CD4-positive, alpha-beta T cell (primary cell): ENCODE measurements at regions not wholly inside any gene's neighbourhood (a gene's known extent, or its start where the extent isn't known, plus 50 kb on each side); places are given as distances from the start of the nearest gene placed in this dataset.

Experiments used
- ATAC-seq: fragments of 200-7000 bp; cut with Tn5 transposase; one replicate; pipeline ENCODE4 v1.10.0; 2022; ENCODE audit warnings: mild to moderate bottlenecking; ENCODE audit not compliant: poor library complexity
- CTCF ChIA-PET: fragments of 350-600 bp; sonication (Branson Sonifier 250); formaldehyde crosslinking; loops from one replicate; lab custom pipeline; 2021; ENCODE audit warnings: antibody characterized with exemption, inconsistent platforms; lab: Charles Lee
- POLR2A ChIA-PET: fragments of 350-600 bp; sonication (Branson Sonifier 250); formaldehyde crosslinking; loops from one replicate; lab custom pipeline; 2021; ENCODE audit warnings: antibody characterized with exemption, inconsistent platforms; lab: Charles Lee
- DNase-seq, 14 experiments: peaks; one replicate each; pipeline ENCODE4 v3.0.0-alpha.2; 2013 to 2020; ENCODE audit warnings: mixed read lengths in 2 of 14
- H3K27ac ChIP-seq, 2 donors: one replicate each; pipeline versions ENCODE4 v1.5.1 to v1.7.0; 2013; ENCODE audit warnings: low read length in 2 of 2, low read depth in 1 of 2, mild to moderate bottlenecking in 1 of 2
- H3K27me3 ChIP-seq, 2 experiments: 1 replicate in 1 of 2; 2 replicates in 1 of 2; pipeline versions ENCODE4 v1.6.1 to v1.7.0; 2013; ENCODE audit warnings: low read length in 2 of 2, control low read depth in 1 of 2, mild to moderate bottlenecking in 1 of 2, moderate library complexity in 1 of 2; ENCODE audit not compliant: insufficient read depth in 2 of 2, control insufficient read depth in 1 of 2
- H3K36me3 ChIP-seq: one replicate; pipeline ENCODE4 v1.6.1; 2013; ENCODE audit warnings: low read length, control low read depth; ENCODE audit not compliant: insufficient read depth
- H3K4me1 ChIP-seq: one replicate; pipeline ENCODE4 v1.6.1; 2013; ENCODE audit warnings: low read length, control low read depth; ENCODE audit not compliant: insufficient read depth
- H3K4me3 ChIP-seq: one replicate; pipeline ENCODE4 v1.5.1; 2013; ENCODE audit warnings: mild to moderate bottlenecking, low read length, moderate library complexity
- H3K9me3 ChIP-seq, 2 experiments: 1 replicate in 1 of 2; 2 replicates in 1 of 2; pipeline versions ENCODE4 v1.6.1 to v1.7.0; 2013; ENCODE audit warnings: low read length in 2 of 2, mild to moderate bottlenecking in 2 of 2, control low read depth in 1 of 2, moderate library complexity in 1 of 2; ENCODE audit not compliant: control insufficient read depth in 1 of 2, insufficient read depth in 1 of 2
- H3K27ac Mint-ChIP-seq: one replicate; pipeline ENCODE4 v1.8.0; 2020; ENCODE audit warnings: mixed read lengths
- H3K27me3 Mint-ChIP-seq: one replicate; pipeline ENCODE4 v1.8.0; 2021; ENCODE audit warnings: mixed read lengths
- H3K36me3 Mint-ChIP-seq: one replicate; pipeline ENCODE4 v1.8.0; 2021; ENCODE audit warnings: low read depth, mixed read lengths
- H3K4me1 Mint-ChIP-seq: one replicate; pipeline ENCODE4 v1.8.0; 2021; ENCODE audit warnings: low read depth, mixed read lengths
- H3K4me3 Mint-ChIP-seq: one replicate; pipeline ENCODE4 v1.8.0; 2020; ENCODE audit warnings: mild to moderate bottlenecking, mixed read lengths
- H3K9me3 Mint-ChIP-seq: one replicate; pipeline ENCODE4 v1.8.0; 2020; ENCODE audit warnings: mixed read lengths
- intact Hi-C, 2 experiments: fragments of 100-400 bp; cut with DNase I in 1 of 2; cut with micrococcal nuclease in 1 of 2; formaldehyde crosslinking; loops; one replicate each; pipeline versions ENCODE4 v1.15.1 to v1.9.0; 2023 to 2025; cut with DNase I, micrococcal nuclease
- TF ChIP-seq, protein P1 (sequence below): fragments of 200-600 bp; IDR thresholded peaks from one replicate; pipeline ENCODE4 v1.8.0; 2022; ENCODE audit warnings: antibody characterized with exemption, mild to moderate bottlenecking

DNA sequence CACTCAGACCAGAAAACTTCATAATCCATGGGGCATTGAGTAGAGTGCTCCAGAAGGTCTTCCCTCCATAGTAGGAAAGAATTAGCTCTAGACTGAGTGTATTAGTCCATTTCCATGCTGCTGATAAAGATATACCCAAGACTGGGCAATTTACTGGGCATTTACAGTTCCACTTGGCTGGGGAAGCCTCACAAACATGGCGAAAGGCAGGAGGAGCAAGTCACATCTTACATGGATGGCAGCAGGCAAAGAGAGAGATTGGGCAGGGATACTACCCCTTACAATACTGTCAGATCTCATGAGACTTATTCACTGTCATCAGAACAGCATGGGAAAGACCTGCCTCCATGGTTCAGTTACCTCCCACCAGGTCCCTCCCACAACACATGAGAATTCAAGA, 300.6 kb upstream of the TMEM132C start:
- no peaks in the 10 kb centered on the region for H3K27me3 ChIP-seq
- ATAC-seq, result no peak
- Mint-ChIP-seq H3K27me3 (no peaks in the 10 kb centered on the region), H3K9me3 (peaks cover 11% of the 10 kb centered on the region), H3K36me3 (no peaks in the 10 kb centered on the region), H3K4me3 (no peak overlapping the region), H3K4me1 (no peaks in the 10 kb centered on the region), H3K27ac (no peak overlapping the region)
- CTCF ChIA-PET, result no interaction called here
- H3K9me3 ChIP-seq, result peaks cover 0 to 6% of the 10 kb centered on the region in 2 experiments
- DNase-seq, result no peak
- intact Hi-C loops, result no loop called here
- H3K4me1 ChIP-seq, result no peaks in the 10 kb centered on the region
- no peaks in the 10 kb centered on the region for H3K36me3 ChIP-seq
- POLR2A ChIA-PET, result no interaction called here
- H3K4me3 ChIP-seq, result no peak overlapping the region
- TF ChIP-seq, protein P1, sequence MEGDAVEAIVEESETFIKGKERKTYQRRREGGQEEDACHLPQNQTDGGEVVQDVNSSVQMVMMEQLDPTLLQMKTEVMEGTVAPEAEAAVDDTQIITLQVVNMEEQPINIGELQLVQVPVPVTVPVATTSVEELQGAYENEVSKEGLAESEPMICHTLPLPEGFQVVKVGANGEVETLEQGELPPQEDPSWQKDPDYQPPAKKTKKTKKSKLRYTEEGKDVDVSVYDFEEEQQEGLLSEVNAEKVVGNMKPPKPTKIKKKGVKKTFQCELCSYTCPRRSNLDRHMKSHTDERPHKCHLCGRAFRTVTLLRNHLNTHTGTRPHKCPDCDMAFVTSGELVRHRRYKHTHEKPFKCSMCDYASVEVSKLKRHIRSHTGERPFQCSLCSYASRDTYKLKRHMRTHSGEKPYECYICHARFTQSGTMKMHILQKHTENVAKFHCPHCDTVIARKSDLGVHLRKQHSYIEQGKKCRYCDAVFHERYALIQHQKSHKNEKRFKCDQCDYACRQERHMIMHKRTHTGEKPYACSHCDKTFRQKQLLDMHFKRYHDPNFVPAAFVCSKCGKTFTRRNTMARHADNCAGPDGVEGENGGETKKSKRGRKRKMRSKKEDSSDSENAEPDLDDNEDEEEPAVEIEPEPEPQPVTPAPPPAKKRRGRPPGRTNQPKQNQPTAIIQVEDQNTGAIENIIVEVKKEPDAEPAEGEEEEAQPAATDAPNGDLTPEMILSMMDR, result no peak
- H3K27ac ChIP-seq, result no peak overlapping the region

DNA sequence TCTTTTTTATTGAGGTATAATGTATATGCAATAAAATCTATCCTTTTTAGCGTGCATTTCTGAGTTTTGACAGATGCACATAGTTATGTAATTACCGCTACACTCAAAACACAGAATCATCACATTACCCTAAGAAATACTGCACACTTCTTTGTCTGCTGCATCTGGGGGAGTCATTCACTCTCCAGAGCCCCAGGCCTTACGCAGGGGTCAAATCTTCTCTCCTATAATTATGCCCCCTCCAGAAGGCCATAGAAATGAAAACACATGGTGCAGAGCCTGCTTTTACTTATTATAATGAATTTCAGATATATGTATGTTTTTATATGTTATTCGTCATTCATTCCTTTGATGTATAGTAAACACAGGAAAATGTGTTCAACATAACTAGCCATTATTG, 296.5 kb upstream of the TMEM132C start:
- H3K4me3 ChIP-seq, result no peak overlapping the region
- ATAC-seq, result no peak
- TF ChIP-seq, protein P1, result no peak
- H3K4me3 Mint-ChIP-seq, result no peak overlapping the region
- ChIA-PET POLR2A (no interaction called here), CTCF (no interaction called here)
- H3K4me1 Mint-ChIP-seq, result no peaks in the 10 kb centered on the region
- H3K36me3 Mint-ChIP-seq, result no peaks in the 10 kb centered on the region
- no peaks in the 10 kb centered on the region for H3K27me3 Mint-ChIP-seq
- peaks cover 13% of the 10 kb centered on the region for H3K9me3 Mint-ChIP-seq
- H3K36me3 ChIP-seq, result no peaks in the 10 kb centered on the region
- peaks cover 0 to 3% of the 10 kb centered on the region in 2 experiments for H3K9me3 ChIP-seq
- no peak overlapping the region for H3K27ac Mint-ChIP-seq
- no peaks in the 10 kb centered on the region for H3K27me3 ChIP-seq
- intact Hi-C loops, result no loop called here
- no peak for DNase-seq
- no peaks in the 10 kb centered on the region for H3K4me1 ChIP-seq
- H3K27ac ChIP-seq, result no peak overlapping the region

DNA sequence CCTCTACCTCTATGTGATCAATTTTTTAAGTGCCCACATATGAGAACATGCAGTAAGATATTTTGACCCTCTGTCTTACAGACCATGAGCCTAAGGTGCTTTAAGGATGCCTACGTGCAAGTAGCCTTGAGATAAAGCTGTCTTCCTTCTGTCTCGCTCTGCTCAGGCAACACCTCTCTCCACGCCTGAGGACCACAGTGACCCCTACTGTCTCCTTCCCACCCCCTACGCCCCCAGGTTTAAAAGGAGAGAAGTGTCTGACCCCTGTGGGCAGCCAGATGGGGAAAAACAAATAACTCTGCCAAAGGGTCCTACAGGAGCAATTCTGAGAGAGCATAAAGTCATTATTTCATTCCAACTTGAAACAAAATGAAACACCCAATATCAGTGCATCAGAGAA, 286.4 kb upstream of the TMEM132C start:
- Histone ChIP-seq H3K9me3 (peaks cover 0 to 15% of the 10 kb centered on the region in 2 experiments), H3K4me1 (no peaks in the 10 kb centered on the region), H3K27me3 (no peaks in the 10 kb centered on the region), H3K4me3 (no peak overlapping the region), H3K36me3 (no peaks in the 10 kb centered on the region), H3K27ac (no peak overlapping the region)
- TF ChIP-seq, protein P1, result no peak
- Mint-ChIP-seq H3K9me3 (peaks cover 13% of the 10 kb centered on the region), H3K27ac (no peak overlapping the region), H3K36me3 (no peaks in the 10 kb centered on the region), H3K27me3 (no peaks in the 10 kb centered on the region), H3K4me3 (no peak overlapping the region), H3K4me1 (no peaks in the 10 kb centered on the region)
- DNase-seq (no peak), ATAC-seq (no peak)
- intact Hi-C loops, result no loop called here
- CTCF ChIA-PET, result no interaction called here
- POLR2A ChIA-PET, result no interaction called here
